ENCODE measurements at regions not wholly inside any gene's neighbourhood (a gene's known extent, or its start where the extent isn't known, plus 50 kb on each side); places are given as distances from the start of the nearest gene placed in this dataset.
"Not testable (repeated sequence)": the region's sequence is repeated elsewhere in the genome, so short reads cannot be mapped to it uniquely, and the experiment has no call there.

GRCh38 chr5:166188501-166189325 is 2102.7 kb upstream of the WWC1 start:
- DNase-seq (ENCODE audit: low read depth), result no peak

- DNase-seq (ENCODE audit: low read depth), result no peak
Measured at GRCh38 chr5:166192696-166193095, 2098.7 kb upstream of the WWC1 start.

GRCh38 chr5:166195981-166196380 is 2095.5 kb upstream of the WWC1 start:
- DNase-seq (ENCODE audit: low read depth), result no peak

GRCh38 chr5:166200532-166200931 is 2090.9 kb upstream of the WWC1 start:
- no peak for DNase-seq (ENCODE audit: low read depth)

- DNase-seq (ENCODE audit: low read depth), result no peak
Measured at GRCh38 chr5:166211640-166212039, 2079.8 kb upstream of the WWC1 start.

GRCh38 chr5:166236327-166236726 is 2055.1 kb upstream of the WWC1 start:
- no peak for DNase-seq (ENCODE audit: low read depth)

- no peak for DNase-seq (ENCODE audit: low read depth)
Measured at GRCh38 chr5:166240705-166241104, 2050.7 kb upstream of the WWC1 start.

GRCh38 chr5:166245556-166245955 is 2045.9 kb upstream of the WWC1 start:
- no peak for DNase-seq (ENCODE audit: low read depth)

GRCh38 chr5:166251786-166252185 is 2039.7 kb upstream of the WWC1 start:
- no peak for DNase-seq (ENCODE audit: low read depth)

- DNase-seq (ENCODE audit: low read depth), result no peak
Measured at GRCh38 chr5:166257661-166258060, 2033.8 kb upstream of the WWC1 start.

GRCh38 chr5:166262395-166262794 is 2029.0 kb upstream of the WWC1 start:
- DNase-seq (ENCODE audit: low read depth), result no peak

- DNase-seq (ENCODE audit: low read depth), result no peak
Measured at GRCh38 chr5:166267907-166268306, 2023.5 kb upstream of the WWC1 start.

GRCh38 chr5:166270712-166271111 is 2020.7 kb upstream of the WWC1 start:
- no peak for DNase-seq (ENCODE audit: low read depth)

- no peak for DNase-seq (ENCODE audit: low read depth)
Measured at GRCh38 chr5:166276006-166276405, 2015.4 kb upstream of the WWC1 start.

- DNase-seq (ENCODE audit: low read depth), result no peak
Measured at GRCh38 chr5:166279828-166280227, 2011.6 kb upstream of the WWC1 start.

- no peak for DNase-seq (ENCODE audit: low read depth)
Measured at GRCh38 chr5:166281433-166281832, 2010.0 kb upstream of the WWC1 start.

- no peak for DNase-seq (ENCODE audit: low read depth)
Measured at GRCh38 chr5:166282939-166283338, 2008.5 kb upstream of the WWC1 start.

- DNase-seq (ENCODE audit: low read depth), result no peak
Measured at GRCh38 chr5:166285361-166285760, 2006.1 kb upstream of the WWC1 start.

- no peak for DNase-seq (ENCODE audit: low read depth)
Measured at GRCh38 chr5:166286832-166287231, 2004.6 kb upstream of the WWC1 start.

GRCh38 chr5:166287866-166288265 is 2003.6 kb upstream of the WWC1 start:
- DNase-seq (ENCODE audit: low read depth), result no peak

- not testable (repeated sequence) for DNase-seq (ENCODE audit: low read depth)
Measured at GRCh38 chr5:166291800-166292199, 1999.6 kb upstream of the WWC1 start.

- no peak for DNase-seq (ENCODE audit: low read depth)
Measured at GRCh38 chr5:166293892-166294291, 1997.6 kb upstream of the WWC1 start.

GRCh38 chr5:166302166-166302565 is 1989.3 kb upstream of the WWC1 start:
- no peak for DNase-seq (ENCODE audit: low read depth)

All from myocyte (in vitro differentiated cells).